Heart right ventricle (tissue), 16 donors: ENCODE measurements at regions not wholly inside any gene's neighbourhood (a gene's known extent, or its start where the extent isn't known, plus 50 kb on each side); places are given as distances from the start of the nearest gene placed in this dataset.

Experiments used
- ATAC-seq, 8 donors: fragments of 200-7000 bp; cut with Tn5 transposase; one replicate each; pipeline ENCODE4 v1.9.1; 2020; ENCODE audit warnings: mild to moderate bottlenecking in 8 of 8, moderate library complexity in 8 of 8, moderate number of reproducible peaks in 1 of 8
- DNase-seq, 2 donors: peaks; one replicate each; pipeline ENCODE4 v3.0.0-alpha.2; 2020
- H3K27ac ChIP-seq, 10 donors: fragments of 200-600 bp; sonication (generic) in 2 of 10; one replicate each; pipeline versions ENCODE4 v1.5.0 to v1.8.0; 2020 to 2022; ENCODE audit warnings: mild to moderate bottlenecking in 3 of 10
- H3K27me3 ChIP-seq, 7 donors: fragments of 200-600 bp; one replicate each; pipeline ENCODE4 v1.8.0; 2021 to 2022; ENCODE audit warnings: mild to moderate bottlenecking in 2 of 7
- H3K36me3 ChIP-seq, 9 donors: fragments of 200-600 bp; sonication (generic) in 1 of 9; one replicate each; pipeline versions ENCODE4 v1.5.0 to v1.8.0; 2020 to 2022; ENCODE audit warnings: mild to moderate bottlenecking in 2 of 9
- H3K4me1 ChIP-seq, 9 donors: fragments of 200-600 bp; sonication (generic) in 1 of 9; one replicate each; pipeline versions ENCODE4 v1.5.0 to v1.8.0; 2020 to 2022; ENCODE audit warnings: mild to moderate bottlenecking in 4 of 9
- H3K4me3 ChIP-seq, 10 donors: fragments of 200-600 bp; sonication (generic) in 2 of 10; one replicate each; pipeline versions ENCODE4 v1.5.0 to v1.8.0; 2020 to 2022; ENCODE audit warnings: mild to moderate bottlenecking in 7 of 10, moderate library complexity in 2 of 10
- H3K9me3 ChIP-seq, 11 donors: fragments of 200-600 bp in 10 of 11; sonication (generic) in 2 of 11; one replicate each; pipeline versions ENCODE4 v1.5.0 to v1.8.0; 2013 to 2022; ENCODE audit warnings: mild to moderate bottlenecking in 2 of 11, control low read depth in 1 of 11, moderate library complexity in 1 of 11
- WGBS, 2 donors: extraction: QIAGEN DNeasy Blood & Tissue Kit; methylation state at CpG; one replicate each; pipeline ENCODE4 v1.1.7; 2013; ENCODE audit warnings: inconsistent platforms in 1 of 2; 5-methylcytosine and 5-hydroxymethylcytosine counted together
- intact Hi-C, 10 donors: fragments of 100-400 bp; cut with DNase I; formaldehyde crosslinking; loops; one replicate each; pipeline versions ENCODE4 v1.11.1 to v1.14.2; 2022
- TF ChIP-seq, protein P1 (sequence below), 9 donors: fragments of 200-600 bp; sonication (generic) in 2 of 9; IDR thresholded peaks; one replicate each; pipeline versions ENCODE4 v1.5.0 to v1.8.0; 2021 to 2022; ENCODE audit warnings: antibody characterized with exemption in 9 of 9, mild to moderate bottlenecking in 5 of 9, moderate library complexity in 1 of 9
- donor health status: Arrhythmogenic right ventricular cardiomyopathy.
- donor health status: ischemic (EF 13 %, LVEDD 7.1; RV severe dilation, severe dysfunction).
- donor health status: healthy with polysubstance abuse.
- donor health status: DM: no; HTN: yes; CAD: no.
- donor health status: DM: no; HTN: no; CAD: no.
- donor health status: ischemic (EF 25% LVEDD 6.9; RV normal size, moderate dysfunction).
- donor health status: ischemic (EF 25% LVEDD 5.7; RV mildly dilated, moderate dysfunction).
- donor health status: healthy.
- donor health status: DM: yes; HTN: yes; CAD: no.
- donor health status: Ischemic cardiomyopathy.
- donor health status: ischemic (EF 35%, LVEDD 5.7; RV mildly dilated, moderate dysfunction).
- donor health status: nonischemic (EF 11% LVEDD 7.7; RV severe dilation, severe dysfunction).
- donor health status: DM: yes; HTN: yes; CAD: no.
- donor health status: PGD.
- donor health status: ischemic (EF 29% LVEDD 5.4; RV normal size, mild dysfunction).
- donor health status: nonischemic (EF 23%, LVEDD 6.1; RV moderate dilation, normal function).

DNA sequence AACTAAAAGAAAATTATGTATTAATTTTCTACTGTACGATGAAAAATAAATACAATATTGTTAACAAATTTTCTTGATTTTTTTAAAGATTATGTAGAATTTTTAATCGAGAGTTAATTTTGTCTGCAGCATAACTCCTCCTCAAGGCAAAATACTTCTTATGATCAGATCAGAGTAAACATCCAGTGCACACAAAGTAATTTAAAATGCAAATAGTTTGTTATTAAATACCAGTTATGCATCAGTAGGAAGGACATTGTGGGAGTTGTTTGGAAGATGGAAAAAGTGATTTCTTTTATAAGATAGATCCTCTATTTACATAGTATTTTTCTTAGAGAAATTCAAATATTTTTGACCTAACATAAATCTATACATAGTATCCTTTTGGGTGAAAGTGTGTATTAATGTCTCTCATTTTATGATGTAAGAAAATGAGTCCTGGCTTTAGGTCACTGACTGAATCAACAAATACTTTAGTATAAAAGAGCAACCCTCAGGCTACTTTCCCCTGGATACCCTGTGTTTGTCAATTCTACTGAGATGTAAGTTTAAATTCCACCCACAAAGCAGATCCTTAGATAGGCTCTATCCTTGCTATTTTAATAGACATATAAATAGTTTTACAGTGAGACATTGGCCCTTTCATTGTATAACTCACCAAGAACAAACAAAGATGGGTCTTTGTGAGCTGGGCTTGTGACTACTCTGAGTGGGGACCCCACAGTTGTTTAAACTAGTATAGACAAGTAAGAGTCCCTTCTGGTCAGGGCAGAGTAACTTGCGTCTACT lies 1133.7 kb downstream of the GATA3 start:
- Histone ChIP-seq H3K27me3 (peaks cover 0 to 28% (median 9%) of the 10 kb centered on the region in 7 donors), H3K4me3 (no peak overlapping the region), H3K4me1 (no peaks in the 10 kb centered on the region), H3K27ac (no peak overlapping the region), H3K36me3 (no peaks in the 10 kb centered on the region), H3K9me3 (no peaks in the 10 kb centered on the region)
- 89 to 90% methylated on average over 3 of the region's 3 CpGs for WGBS, 2 donors
- TF ChIP-seq, protein P1, sequence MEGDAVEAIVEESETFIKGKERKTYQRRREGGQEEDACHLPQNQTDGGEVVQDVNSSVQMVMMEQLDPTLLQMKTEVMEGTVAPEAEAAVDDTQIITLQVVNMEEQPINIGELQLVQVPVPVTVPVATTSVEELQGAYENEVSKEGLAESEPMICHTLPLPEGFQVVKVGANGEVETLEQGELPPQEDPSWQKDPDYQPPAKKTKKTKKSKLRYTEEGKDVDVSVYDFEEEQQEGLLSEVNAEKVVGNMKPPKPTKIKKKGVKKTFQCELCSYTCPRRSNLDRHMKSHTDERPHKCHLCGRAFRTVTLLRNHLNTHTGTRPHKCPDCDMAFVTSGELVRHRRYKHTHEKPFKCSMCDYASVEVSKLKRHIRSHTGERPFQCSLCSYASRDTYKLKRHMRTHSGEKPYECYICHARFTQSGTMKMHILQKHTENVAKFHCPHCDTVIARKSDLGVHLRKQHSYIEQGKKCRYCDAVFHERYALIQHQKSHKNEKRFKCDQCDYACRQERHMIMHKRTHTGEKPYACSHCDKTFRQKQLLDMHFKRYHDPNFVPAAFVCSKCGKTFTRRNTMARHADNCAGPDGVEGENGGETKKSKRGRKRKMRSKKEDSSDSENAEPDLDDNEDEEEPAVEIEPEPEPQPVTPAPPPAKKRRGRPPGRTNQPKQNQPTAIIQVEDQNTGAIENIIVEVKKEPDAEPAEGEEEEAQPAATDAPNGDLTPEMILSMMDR (IDR thresholded peaks at IDR 0.05), result no peak
- ATAC-seq (no peak), DNase-seq (no peak)
- intact Hi-C loops, result no loop called here

DNA sequence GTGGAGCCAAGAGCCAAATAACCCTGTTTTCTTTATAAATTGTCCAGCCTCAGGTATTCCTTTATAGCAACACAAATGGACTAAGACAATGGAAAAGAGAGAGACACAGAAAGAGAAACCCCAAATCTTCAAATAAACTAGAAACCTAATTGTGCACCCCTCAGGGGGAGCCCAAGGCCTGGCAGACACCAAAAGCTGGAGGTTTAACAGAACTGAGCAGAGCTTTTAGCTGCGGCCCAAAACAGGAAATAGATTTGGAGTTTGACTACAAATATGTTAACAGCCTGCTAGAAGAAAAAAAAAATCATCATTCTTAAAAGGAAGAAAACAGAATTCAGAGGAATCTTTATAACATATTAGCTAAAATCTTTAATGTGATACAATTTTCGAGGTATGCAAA lies 1135.0 kb downstream of the GATA3 start:
- DNase-seq (no peak), ATAC-seq (no peak)
- 71% methylated on average over 2 of the region's 2 CpGs for WGBS, 2 donors
- Histone ChIP-seq H3K36me3 (no peaks in the 10 kb centered on the region), H3K27me3 (peaks cover 0 to 28% (median 9%) of the 10 kb centered on the region in 7 donors), H3K4me1 (no peaks in the 10 kb centered on the region), H3K27ac (no peak overlapping the region), H3K9me3 (no peaks in the 10 kb centered on the region), H3K4me3 (no peak overlapping the region)
- TF ChIP-seq, protein P1 (IDR thresholded peaks at IDR 0.05), result no peak
- intact Hi-C loops, result no loop called here

DNA sequence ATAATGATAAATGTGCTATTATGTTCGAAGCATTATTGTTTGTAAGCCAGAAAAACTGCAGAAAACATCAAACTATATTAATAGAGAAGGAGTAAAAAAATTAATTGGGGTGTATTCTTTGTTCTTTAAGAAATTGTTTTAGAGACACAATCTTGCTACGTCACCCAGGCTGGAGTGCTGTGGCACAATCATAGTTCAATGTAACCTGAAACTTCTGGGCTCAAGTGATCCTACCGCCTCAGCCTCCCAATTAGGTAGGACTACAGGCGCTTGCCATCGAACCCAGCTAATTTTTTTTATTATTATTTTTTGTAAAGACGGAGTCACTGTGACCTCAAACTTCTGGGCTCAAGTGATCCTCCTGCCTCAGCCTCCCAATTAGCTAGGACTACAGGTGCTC lies 1138.6 kb downstream of the GATA3 start:
- Histone ChIP-seq H3K4me1 (no peaks in the 10 kb centered on the region), H3K9me3 (no peaks in the 10 kb centered on the region), H3K27me3 (peaks cover 0 to 53% (median 25%) of the 10 kb centered on the region in 7 donors), H3K36me3 (no peaks in the 10 kb centered on the region), H3K27ac (no peak overlapping the region), H3K4me3 (no peak overlapping the region)
- 83 to 87% methylated on average over 6 of the region's 6 CpGs for WGBS, 2 donors
- intact Hi-C loops, result no loop called here
- DNase-seq (no peak), ATAC-seq (no peak)
- TF ChIP-seq, protein P1 (IDR thresholded peaks at IDR 0.05), result no peak

DNA sequence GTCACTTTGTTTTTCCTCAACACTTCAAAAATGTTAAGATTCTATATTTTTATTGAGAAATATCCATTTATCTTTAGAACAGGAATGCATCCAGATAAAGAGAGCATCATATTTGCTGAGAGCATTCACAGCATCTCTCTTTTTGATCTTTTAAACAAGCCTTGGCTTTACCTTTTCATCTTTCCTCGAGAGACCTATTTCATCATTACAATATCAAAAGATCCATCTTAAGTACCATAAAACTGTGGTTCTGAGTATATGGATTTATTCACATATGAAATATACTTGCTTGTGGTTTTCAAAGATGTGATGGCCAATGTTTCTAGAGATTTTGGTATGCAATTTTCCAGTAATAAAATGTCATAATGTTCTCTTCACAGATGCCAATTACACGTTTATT lies 1140.9 kb downstream of the GATA3 start:
- no peak for ATAC-seq
- H3K4me1 ChIP-seq, result no peaks in the 10 kb centered on the region
- peaks cover 0 to 57% (median 22%) of the 10 kb centered on the region in 7 donors for H3K27me3 ChIP-seq
- no peak overlapping the region for H3K27ac ChIP-seq
- TF ChIP-seq, protein P1 (IDR thresholded peaks at IDR 0.05), result no peak
- H3K4me3 ChIP-seq, result no peak overlapping the region
- WGBS, 2 donors, result 57 to 58% methylated on average over 2 of the region's 2 CpGs
- no peaks in the 10 kb centered on the region for H3K36me3 ChIP-seq
- no peak for DNase-seq
- intact Hi-C loops, result no loop called here
- H3K9me3 ChIP-seq, result no peaks in the 10 kb centered on the region
